Caco-2 (cell line): ENCODE measurements at regions not wholly inside any gene's neighbourhood (a gene's known extent, or its start where the extent isn't known, plus 50 kb on each side); places are given as distances from the start of the nearest gene placed in this dataset.

Source experiments
- BruUV-seq: library from RNA; stranded (reverse); fragments of 400-500 nt; replicated peaks from 2 replicates; lab custom pipeline; 2021; lab: Mats Ljungman, UMichigan
- CTCF ChIA-PET: fragments of 300-600 bp; sonication (Branson Sonifier 250); formaldehyde crosslinking; loops from one replicate; lab custom pipeline; 2022; ENCODE audit warnings: antibody characterized with exemption; lab: Charles Lee
- POLR2A ChIA-PET: fragments of 300-600 bp; sonication (Branson Sonifier 250); formaldehyde crosslinking; loops from one replicate; lab custom pipeline; 2022; ENCODE audit warnings: antibody characterized with exemption; lab: Charles Lee
- DNase-seq, 2 experiments: peaks; one replicate each; pipeline versions ENCODE4 v3.0.0 to v3.0.0-alpha.2; 2020 to 2022
- H3K27me3 ChIP-seq: replicated peaks from 2 replicates; pipeline ENCODE4 v1.6.0; 2011; ENCODE audit warnings: low read length; ENCODE audit not compliant: control insufficient read depth, insufficient read depth
- H3K36me3 ChIP-seq: 2 replicates; pipeline ENCODE4 v1.5.1; 2011; ENCODE audit warnings: low read length; ENCODE audit not compliant: control insufficient read depth, insufficient read depth
- H3K4me1 ChIP-seq: fragments of 250-450 bp; sonication (Bioruptor Pico); 2 replicates; pipeline ENCODE4 v1.5.1; 2020; ENCODE audit warnings: mild to moderate bottlenecking
- H3K4me3 ChIP-seq: 2 replicates; pipeline ENCODE4 v1.5.1; 2011; ENCODE audit warnings: low read depth, mild to moderate bottlenecking, control low read depth, low read length
- H3K9me3 ChIP-seq: fragments of 250-450 bp; sonication (Bioruptor Pico); 2 replicates; pipeline ENCODE4 v1.5.1; 2020; ENCODE audit warnings: mild to moderate bottlenecking, moderate library complexity
- H3K27ac Mint-ChIP-seq: one replicate; pipeline ENCODE4 v1.8.0; 2022; ENCODE audit warnings: mixed read lengths; ENCODE audit not compliant: unreplicated experiment
- H3K27me3 Mint-ChIP-seq: one replicate; pipeline ENCODE4 v1.8.0; 2022; ENCODE audit warnings: mixed read lengths; ENCODE audit not compliant: insufficient read depth, unreplicated experiment
- H3K36me3 Mint-ChIP-seq: one replicate; pipeline ENCODE4 v1.8.0; 2022; ENCODE audit warnings: mild to moderate bottlenecking, mixed read lengths; ENCODE audit not compliant: insufficient read depth, unreplicated experiment
- H3K4me1 Mint-ChIP-seq: one replicate; pipeline ENCODE4 v1.8.0; 2022; ENCODE audit warnings: low read depth, mixed read lengths; ENCODE audit not compliant: unreplicated experiment
- H3K4me3 Mint-ChIP-seq: one replicate; pipeline ENCODE4 v1.8.0; 2022; ENCODE audit warnings: mild to moderate bottlenecking, moderate library complexity, mixed read lengths; ENCODE audit not compliant: unreplicated experiment
- H3K9me3 Mint-ChIP-seq: one replicate; pipeline ENCODE4 v1.8.0; 2022; ENCODE audit warnings: mixed read lengths; ENCODE audit not compliant: unreplicated experiment
- intact Hi-C: fragments of 100-400 bp; cut with micrococcal nuclease; formaldehyde crosslinking; loops from one replicate; pipeline ENCODE4 v1.10.0; 2022; ENCODE audit not compliant: unreplicated experiment
- TF ChIP-seq, protein P1 (sequence below), 2 experiments: fragments of 200-600 bp in 1 of 2; IDR thresholded peaks; 1 replicate in 1 of 2; 2 replicates in 1 of 2; pipeline versions ENCODE4 v1.5.1 to v1.8.0; 2011 to 2022; ENCODE audit warnings: antibody characterized with exemption in 1 of 2, control low read depth in 1 of 2, inconsistent platforms in 1 of 2, low read depth in 1 of 2, low read length in 1 of 2, mild to moderate bottlenecking in 1 of 2, moderate library complexity in 1 of 2; ENCODE audit not compliant: insufficient read depth in 1 of 2, severe bottlenecking in 1 of 2, unreplicated experiment in 1 of 2

DNA sequence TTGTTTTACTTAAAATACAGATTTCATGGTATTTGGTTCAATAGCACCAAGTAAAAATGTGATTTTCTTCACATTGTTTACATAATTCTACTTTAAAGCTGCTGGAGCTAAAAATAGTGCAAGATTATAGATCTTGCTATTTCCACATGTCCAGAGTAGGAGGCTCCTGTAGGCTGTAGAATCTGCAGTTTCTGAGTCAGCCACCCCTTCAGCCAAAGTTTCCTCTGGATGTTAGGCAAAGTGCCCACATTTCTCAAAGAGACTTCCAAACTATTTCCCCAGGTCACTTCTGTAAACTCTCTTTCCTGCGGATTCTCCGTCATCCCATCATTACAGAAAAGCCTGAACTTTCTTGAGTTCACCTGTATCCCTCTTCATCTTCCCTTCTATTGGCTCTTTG is 342.5 kb upstream of the FSTL5 start:
- Histone ChIP-seq H3K4me1 (no peaks in the 10 kb centered on the region), H3K36me3 (no peaks in the 10 kb centered on the region), H3K27me3 (no peaks in the 10 kb centered on the region), H3K9me3 (no peaks in the 10 kb centered on the region), H3K4me3 (no peak overlapping the region)
- Mint-ChIP-seq H3K27ac (no peak overlapping the region), H3K4me1 (no peaks in the 10 kb centered on the region), H3K36me3 (no peaks in the 10 kb centered on the region), H3K27me3 (peaks cover 5% of the 10 kb centered on the region), H3K9me3 (no peaks in the 10 kb centered on the region), H3K4me3 (no peak overlapping the region)
- intact Hi-C loops = no loop called here
- ChIA-PET CTCF (no interaction called here), POLR2A (no interaction called here)
- no TSS peak for BruUV-seq
- TF ChIP-seq, protein P1, sequence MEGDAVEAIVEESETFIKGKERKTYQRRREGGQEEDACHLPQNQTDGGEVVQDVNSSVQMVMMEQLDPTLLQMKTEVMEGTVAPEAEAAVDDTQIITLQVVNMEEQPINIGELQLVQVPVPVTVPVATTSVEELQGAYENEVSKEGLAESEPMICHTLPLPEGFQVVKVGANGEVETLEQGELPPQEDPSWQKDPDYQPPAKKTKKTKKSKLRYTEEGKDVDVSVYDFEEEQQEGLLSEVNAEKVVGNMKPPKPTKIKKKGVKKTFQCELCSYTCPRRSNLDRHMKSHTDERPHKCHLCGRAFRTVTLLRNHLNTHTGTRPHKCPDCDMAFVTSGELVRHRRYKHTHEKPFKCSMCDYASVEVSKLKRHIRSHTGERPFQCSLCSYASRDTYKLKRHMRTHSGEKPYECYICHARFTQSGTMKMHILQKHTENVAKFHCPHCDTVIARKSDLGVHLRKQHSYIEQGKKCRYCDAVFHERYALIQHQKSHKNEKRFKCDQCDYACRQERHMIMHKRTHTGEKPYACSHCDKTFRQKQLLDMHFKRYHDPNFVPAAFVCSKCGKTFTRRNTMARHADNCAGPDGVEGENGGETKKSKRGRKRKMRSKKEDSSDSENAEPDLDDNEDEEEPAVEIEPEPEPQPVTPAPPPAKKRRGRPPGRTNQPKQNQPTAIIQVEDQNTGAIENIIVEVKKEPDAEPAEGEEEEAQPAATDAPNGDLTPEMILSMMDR (IDR thresholded peaks at IDR 0.05; ENCODE audit: insufficient read depth in 1 of 2, low read depth in 1 of 2, low read length in 1 of 2, severe bottlenecking in 1 of 2, unreplicated experiment in 1 of 2) = no peak
- DNase-seq = no peak

DNA sequence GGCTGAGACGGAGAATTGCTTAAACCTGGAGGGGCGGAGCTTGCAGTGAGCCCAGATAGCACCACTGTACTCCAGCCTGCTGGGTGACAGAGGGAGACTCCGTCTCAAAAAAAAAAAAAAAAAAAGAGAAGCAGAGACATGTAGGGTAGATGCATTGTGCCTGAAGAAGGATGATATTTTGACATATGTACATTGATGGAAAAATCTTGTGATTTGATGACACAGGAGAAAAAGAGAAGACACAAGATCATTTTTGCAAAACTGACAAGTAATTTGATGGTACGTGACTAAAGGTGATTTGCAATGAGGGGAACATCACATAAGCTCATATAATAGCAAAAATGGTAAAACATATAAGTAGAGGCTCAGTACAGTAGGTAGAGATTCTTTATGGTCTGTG is 340.1 kb upstream of the FSTL5 start:
- Mint-ChIP-seq H3K9me3 (no peaks in the 10 kb centered on the region), H3K4me1 (no peaks in the 10 kb centered on the region), H3K27ac (no peak overlapping the region), H3K27me3 (peaks cover 8% of the 10 kb centered on the region), H3K36me3 (no peaks in the 10 kb centered on the region), H3K4me3 (no peak overlapping the region)
- no TSS peak for BruUV-seq
- Histone ChIP-seq H3K9me3 (no peaks in the 10 kb centered on the region), H3K27me3 (no peaks in the 10 kb centered on the region), H3K4me3 (no peak overlapping the region), H3K36me3 (no peaks in the 10 kb centered on the region), H3K4me1 (no peaks in the 10 kb centered on the region)
- ChIA-PET CTCF (no interaction called here), POLR2A (no interaction called here)
- TF ChIP-seq, protein P1 (IDR thresholded peaks at IDR 0.05; ENCODE audit: insufficient read depth in 1 of 2, low read depth in 1 of 2, low read length in 1 of 2, severe bottlenecking in 1 of 2, unreplicated experiment in 1 of 2) = no peak
- intact Hi-C loops = no loop called here
- DNase-seq = no peak

DNA sequence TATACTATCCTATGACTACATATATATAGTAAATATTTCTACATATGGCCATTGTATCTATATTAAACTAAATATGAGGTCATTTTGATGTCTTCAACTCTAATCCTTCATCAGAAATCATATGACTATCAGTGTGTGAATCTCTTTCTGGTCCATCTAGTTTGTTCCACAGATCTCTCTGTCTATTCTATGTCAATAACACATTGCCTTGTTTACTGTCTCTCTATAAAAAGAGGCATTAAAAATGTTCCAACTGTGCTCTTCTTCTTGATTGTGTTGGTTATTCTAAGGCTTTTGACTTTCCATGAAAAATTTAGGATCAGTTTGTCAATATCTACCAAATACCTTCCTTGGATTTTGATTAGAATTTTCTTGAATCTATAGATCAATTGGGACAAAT is 338.3 kb upstream of the FSTL5 start:
- Mint-ChIP-seq H3K27me3 (peaks cover 8% of the 10 kb centered on the region), H3K27ac (no peak overlapping the region), H3K9me3 (no peaks in the 10 kb centered on the region), H3K4me1 (no peaks in the 10 kb centered on the region), H3K36me3 (no peaks in the 10 kb centered on the region), H3K4me3 (no peak overlapping the region)
- BruUV-seq = no TSS peak
- ChIA-PET CTCF (no interaction called here), POLR2A (no interaction called here)
- Histone ChIP-seq H3K27me3 (no peaks in the 10 kb centered on the region), H3K4me3 (no peak overlapping the region), H3K4me1 (no peaks in the 10 kb centered on the region), H3K9me3 (no peaks in the 10 kb centered on the region), H3K36me3 (no peaks in the 10 kb centered on the region)
- TF ChIP-seq, protein P1 (IDR thresholded peaks at IDR 0.05; ENCODE audit: insufficient read depth in 1 of 2, low read depth in 1 of 2, low read length in 1 of 2, severe bottlenecking in 1 of 2, unreplicated experiment in 1 of 2) = no peak
- no peak for DNase-seq
- intact Hi-C loops = no loop called here
